ENCODE measurements at regions not wholly inside any gene's neighbourhood (a gene's known extent, or its start where the extent isn't known, plus 50 kb on each side); places are given as distances from the start of the nearest gene placed in this dataset.
"Not testable (repeated sequence)": the region's sequence is repeated elsewhere in the genome, so short reads cannot be mapped to it uniquely, and the experiment has no call there.

DNA sequence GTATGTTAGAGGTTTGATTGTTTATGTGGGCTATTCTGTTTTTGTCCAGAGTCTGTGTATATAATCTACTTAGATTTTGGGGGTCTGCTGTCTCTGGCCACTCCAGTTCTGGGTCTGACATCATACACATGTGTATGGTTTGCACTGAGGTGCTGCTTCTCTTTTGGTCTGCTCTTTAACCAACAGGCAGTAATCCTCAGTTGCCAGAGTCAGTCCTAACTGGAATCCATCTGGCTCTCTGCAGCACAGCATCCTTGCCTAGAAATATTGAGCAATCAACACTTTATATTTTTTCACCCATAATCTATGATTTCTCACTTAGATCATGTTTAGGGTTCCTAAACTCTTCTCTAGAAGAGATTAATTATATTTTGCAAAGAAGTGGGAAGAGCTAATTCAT lies 98.3 kb upstream of the SFRP2 start:
- no peaks in the 10 kb centered on the region for H3K36me3 ChIP-seq (ENCODE audit: control insufficient read depth in 1 of 2, insufficient read depth in 2 of 2, low read length in 2 of 2)
- no peak overlapping the region for H3K27ac ChIP-seq (ENCODE audit: low read depth, low read length)
- no peak overlapping the region for H3K9ac ChIP-seq (ENCODE audit: low read depth in 1 of 2, low read length in 2 of 2)
- no peak overlapping the region for H3K4me3 ChIP-seq (ENCODE audit: low read depth in 1 of 2, low read length in 2 of 2)
- H3K4me1 ChIP-seq (ENCODE audit: control insufficient read depth in 1 of 2, insufficient read depth in 2 of 2, low read length in 2 of 2): no peaks in the 10 kb centered on the region
- H3K9me3 ChIP-seq (ENCODE audit: control insufficient read depth in 1 of 2, low read length in 2 of 2): no peaks in the 10 kb centered on the region
- H3K27me3 ChIP-seq (ENCODE audit: control insufficient read depth in 1 of 2, insufficient read depth in 2 of 2, low read length in 2 of 2): no peaks in the 10 kb centered on the region

DNA sequence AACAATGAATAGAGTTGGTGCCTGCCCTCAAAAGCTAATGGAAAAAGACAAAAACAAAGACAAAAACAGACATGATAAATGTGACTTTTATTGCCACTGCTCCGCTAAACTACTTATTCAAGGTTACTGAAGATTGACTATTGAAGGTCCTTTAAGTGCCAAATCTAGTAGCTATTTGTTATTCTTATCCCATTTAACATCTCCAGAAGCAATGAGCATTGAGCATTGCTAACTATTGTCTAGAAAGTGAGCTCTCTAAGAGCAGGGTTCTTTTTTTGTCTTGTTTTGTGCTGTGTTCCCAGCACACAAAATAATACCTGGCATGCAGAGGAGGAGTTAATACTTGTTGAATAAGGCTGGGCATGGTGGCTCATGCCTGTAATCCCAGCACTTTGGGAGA lies 95.4 kb upstream of the SFRP2 start:
- Histone ChIP-seq H3K36me3 (ENCODE audit: control insufficient read depth in 1 of 2, insufficient read depth in 2 of 2, low read length in 2 of 2) (no peaks in the 10 kb centered on the region), H3K4me1 (ENCODE audit: control insufficient read depth in 1 of 2, insufficient read depth in 2 of 2, low read length in 2 of 2) (no peaks in the 10 kb centered on the region), H3K9me3 (ENCODE audit: control insufficient read depth in 1 of 2, low read length in 2 of 2) (peaks cover 7 to 12% of the 10 kb centered on the region in 2 donors), H3K27me3 (ENCODE audit: control insufficient read depth in 1 of 2, insufficient read depth in 2 of 2, low read length in 2 of 2) (no peaks in the 10 kb centered on the region), H3K4me3 (ENCODE audit: low read depth in 1 of 2, low read length in 2 of 2) (no peak overlapping the region), H3K27ac (ENCODE audit: low read depth, low read length) (no peak overlapping the region), H3K9ac (ENCODE audit: low read depth in 1 of 2, low read length in 2 of 2) (no peak overlapping the region)

DNA sequence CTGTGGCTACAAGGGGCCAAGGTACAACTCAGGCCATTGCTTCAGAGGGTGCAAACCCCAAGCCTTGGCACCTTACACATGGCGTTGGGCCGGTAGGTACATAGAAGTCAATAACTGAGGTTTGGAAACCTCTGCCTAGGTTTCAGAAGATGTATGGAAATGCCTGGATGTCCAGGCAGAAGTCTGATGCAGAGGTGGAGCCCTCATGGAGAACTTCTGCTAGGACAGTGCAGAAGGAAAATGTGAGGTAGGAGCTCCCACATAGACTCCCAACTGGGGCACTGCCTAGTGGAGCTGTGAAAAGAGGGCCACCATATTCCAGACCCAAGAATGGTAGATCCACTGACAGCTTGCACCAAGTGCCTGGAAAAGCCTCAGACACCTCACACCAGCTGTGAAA lies 92.1 kb upstream of the SFRP2 start:
- Histone ChIP-seq H3K27me3 (ENCODE audit: control insufficient read depth in 1 of 2, insufficient read depth in 2 of 2, low read length in 2 of 2) (no peaks in the 10 kb centered on the region), H3K36me3 (ENCODE audit: control insufficient read depth in 1 of 2, insufficient read depth in 2 of 2, low read length in 2 of 2) (no peaks in the 10 kb centered on the region), H3K4me1 (ENCODE audit: control insufficient read depth in 1 of 2, insufficient read depth in 2 of 2, low read length in 2 of 2) (no peaks in the 10 kb centered on the region), H3K27ac (ENCODE audit: low read depth, low read length) (no peak overlapping the region), H3K9me3 (ENCODE audit: control insufficient read depth in 1 of 2, low read length in 2 of 2) (peaks cover 7 to 12% of the 10 kb centered on the region in 2 donors), H3K4me3 (ENCODE audit: low read depth in 1 of 2, low read length in 2 of 2) (no peak overlapping the region), H3K9ac (ENCODE audit: low read depth in 1 of 2, low read length in 2 of 2) (no peak overlapping the region)

DNA sequence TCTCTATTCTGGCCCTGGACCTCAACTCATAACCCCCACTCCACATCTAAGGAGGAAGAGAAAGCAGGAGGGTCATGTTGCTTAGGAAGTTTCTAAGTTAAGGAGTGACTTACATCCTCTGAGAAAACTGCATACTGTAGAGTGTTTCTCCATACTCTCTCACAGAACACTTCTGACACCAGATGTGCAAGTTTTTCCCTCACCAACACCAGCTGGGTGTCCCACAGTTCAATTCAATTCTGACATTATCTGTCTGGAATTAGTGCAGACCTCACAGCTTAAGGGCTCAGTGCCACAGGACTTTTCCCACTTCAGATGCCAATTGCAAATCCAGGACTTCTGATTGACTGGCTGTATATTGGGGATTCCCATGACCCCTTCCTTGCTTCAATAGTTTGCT lies 89.0 kb upstream of the SFRP2 start:
- H3K9ac ChIP-seq (ENCODE audit: low read depth in 1 of 2, low read length in 2 of 2): no peak overlapping the region
- H3K27ac ChIP-seq (ENCODE audit: low read depth, low read length): no peak overlapping the region
- H3K4me1 ChIP-seq (ENCODE audit: control insufficient read depth in 1 of 2, insufficient read depth in 2 of 2, low read length in 2 of 2): no peaks in the 10 kb centered on the region
- H3K4me3 ChIP-seq (ENCODE audit: low read depth in 1 of 2, low read length in 2 of 2): no peak overlapping the region
- peaks cover 7 to 12% of the 10 kb centered on the region in 2 donors for H3K9me3 ChIP-seq (ENCODE audit: control insufficient read depth in 1 of 2, low read length in 2 of 2)
- no peaks in the 10 kb centered on the region for H3K36me3 ChIP-seq (ENCODE audit: control insufficient read depth in 1 of 2, insufficient read depth in 2 of 2, low read length in 2 of 2)
- no peaks in the 10 kb centered on the region for H3K27me3 ChIP-seq (ENCODE audit: control insufficient read depth in 1 of 2, insufficient read depth in 2 of 2, low read length in 2 of 2)

DNA sequence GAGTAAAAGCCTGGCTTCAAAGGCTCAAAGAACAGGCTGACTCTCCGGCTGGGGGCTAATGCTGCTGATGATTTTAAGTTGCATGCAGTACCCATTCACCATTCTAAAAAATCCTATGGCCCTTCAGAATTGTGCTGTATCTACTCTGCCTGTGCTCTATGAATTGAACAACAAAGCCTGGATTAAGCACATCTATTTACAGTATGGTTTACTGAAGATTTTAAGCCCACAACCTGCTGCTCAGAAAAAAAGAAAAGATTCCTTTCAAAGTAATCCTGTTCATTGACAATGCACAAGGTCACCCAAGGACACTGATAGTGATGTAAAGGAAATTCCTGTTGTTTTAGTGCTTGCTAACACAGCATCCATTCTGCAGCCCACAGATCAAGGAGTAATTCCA lies 84.9 kb upstream of the SFRP2 start:
- H3K9me3 ChIP-seq (ENCODE audit: control insufficient read depth in 1 of 2, low read length in 2 of 2): no peaks in the 10 kb centered on the region
- H3K4me3 ChIP-seq (ENCODE audit: low read depth in 1 of 2, low read length in 2 of 2): no peak overlapping the region
- H3K27ac ChIP-seq (ENCODE audit: low read depth, low read length): no peak overlapping the region
- no peaks in the 10 kb centered on the region for H3K4me1 ChIP-seq (ENCODE audit: control insufficient read depth in 1 of 2, insufficient read depth in 2 of 2, low read length in 2 of 2)
- no peaks in the 10 kb centered on the region for H3K36me3 ChIP-seq (ENCODE audit: control insufficient read depth in 1 of 2, insufficient read depth in 2 of 2, low read length in 2 of 2)
- no peaks in the 10 kb centered on the region for H3K27me3 ChIP-seq (ENCODE audit: control insufficient read depth in 1 of 2, insufficient read depth in 2 of 2, low read length in 2 of 2)
- H3K9ac ChIP-seq (ENCODE audit: low read depth in 1 of 2, low read length in 2 of 2): no peak overlapping the region

DNA sequence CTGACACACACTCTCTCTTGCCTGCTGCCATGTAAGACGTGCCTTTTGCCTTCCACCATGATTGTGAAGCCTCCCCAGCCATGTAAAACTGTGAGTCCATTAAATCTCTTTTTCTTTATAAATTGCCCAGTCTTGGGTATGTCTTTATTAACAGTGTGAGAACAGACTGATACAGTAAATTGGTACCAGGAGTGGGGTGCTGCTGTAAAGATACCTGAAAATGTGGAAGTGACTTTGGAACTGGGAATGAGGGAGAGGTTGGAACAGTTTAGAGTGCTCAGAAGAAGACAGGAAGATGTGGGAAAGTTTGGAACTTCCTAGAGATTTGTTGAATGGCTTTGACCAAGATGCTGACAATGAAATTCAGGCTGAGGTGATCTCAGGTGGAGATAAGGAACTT lies 77.9 kb upstream of the SFRP2 start:
- H3K36me3 ChIP-seq (ENCODE audit: control insufficient read depth in 1 of 2, insufficient read depth in 2 of 2, low read length in 2 of 2); H3K4me3 ChIP-seq (ENCODE audit: low read depth in 1 of 2, low read length in 2 of 2); H3K27me3 ChIP-seq (ENCODE audit: control insufficient read depth in 1 of 2, insufficient read depth in 2 of 2, low read length in 2 of 2); H3K9ac ChIP-seq (ENCODE audit: low read depth in 1 of 2, low read length in 2 of 2); H3K4me1 ChIP-seq (ENCODE audit: control insufficient read depth in 1 of 2, insufficient read depth in 2 of 2, low read length in 2 of 2); H3K27ac ChIP-seq (ENCODE audit: low read depth, low read length): not testable (repeated sequence)
- peaks cover 16 to 24% of the 10 kb centered on the region in 2 donors for H3K9me3 ChIP-seq (ENCODE audit: control insufficient read depth in 1 of 2, low read length in 2 of 2)

DNA sequence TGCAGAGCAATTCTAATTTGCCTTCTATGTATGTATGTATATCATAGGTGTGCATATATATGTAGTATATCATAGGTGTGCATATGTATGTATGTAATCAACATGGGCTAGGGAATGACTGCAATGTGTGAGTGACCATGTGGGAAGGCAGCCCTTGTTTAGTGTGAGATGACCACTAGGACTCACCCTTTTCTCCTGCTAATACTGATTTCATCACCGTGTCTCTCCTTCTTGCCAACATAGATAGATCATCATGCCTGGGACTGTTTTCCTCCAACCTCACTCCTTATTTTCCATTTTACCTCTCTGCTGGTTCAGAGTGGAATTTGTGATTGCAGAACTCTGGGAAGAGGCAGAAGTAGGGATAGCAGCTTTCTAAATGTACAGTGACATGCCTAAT lies 63.6 kb upstream of the SFRP2 start:
- H3K4me3 ChIP-seq (ENCODE audit: low read depth in 1 of 2, low read length in 2 of 2): no peak overlapping the region
- no peak overlapping the region for H3K27ac ChIP-seq (ENCODE audit: low read depth, low read length)
- no peaks in the 10 kb centered on the region for H3K4me1 ChIP-seq (ENCODE audit: control insufficient read depth in 1 of 2, insufficient read depth in 2 of 2, low read length in 2 of 2)
- no peaks in the 10 kb centered on the region for H3K27me3 ChIP-seq (ENCODE audit: control insufficient read depth in 1 of 2, insufficient read depth in 2 of 2, low read length in 2 of 2)
- no peaks in the 10 kb centered on the region for H3K36me3 ChIP-seq (ENCODE audit: control insufficient read depth in 1 of 2, insufficient read depth in 2 of 2, low read length in 2 of 2)
- no peak overlapping the region for H3K9ac ChIP-seq (ENCODE audit: low read depth in 1 of 2, low read length in 2 of 2)
- H3K9me3 ChIP-seq (ENCODE audit: control insufficient read depth in 1 of 2, low read length in 2 of 2): peaks cover 0 to 3% of the 10 kb centered on the region in 2 donors

DNA sequence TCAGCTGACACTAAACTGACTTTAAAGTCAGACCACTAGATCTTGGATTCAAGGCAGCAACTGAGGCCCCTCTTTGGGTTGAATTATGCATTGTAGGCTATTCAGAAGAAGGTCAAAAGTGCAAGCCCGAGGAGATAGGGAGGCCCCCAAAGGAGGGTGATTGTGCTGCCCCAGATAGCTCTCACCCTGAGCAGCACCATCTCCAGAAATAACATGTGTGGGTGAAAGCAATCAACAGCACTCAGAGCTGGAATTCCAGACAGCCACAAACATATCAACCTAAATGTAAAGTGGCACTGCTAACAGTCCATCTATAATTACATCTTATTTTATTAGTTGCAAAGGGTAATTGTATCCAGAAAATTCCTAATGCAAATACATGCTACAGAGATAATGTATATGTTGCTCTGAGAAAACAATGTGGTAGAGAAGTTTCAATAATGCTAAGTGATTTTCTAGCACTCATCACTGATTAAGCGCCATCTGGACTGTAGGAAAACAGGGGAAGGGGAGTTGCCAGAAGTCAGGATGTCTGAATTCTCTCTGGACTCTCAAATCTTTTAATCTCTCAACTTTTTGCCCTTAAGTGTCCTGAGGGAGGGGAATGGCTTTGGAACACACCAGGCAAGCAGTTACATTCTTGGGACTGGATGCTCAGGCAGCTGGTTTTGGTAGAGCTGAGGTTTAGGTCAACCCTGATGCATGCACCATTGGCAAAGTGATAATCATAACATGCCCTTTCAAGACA lies 61.8 kb upstream of the SFRP2 start:
- Histone ChIP-seq H3K4me1 (ENCODE audit: control insufficient read depth in 1 of 2, insufficient read depth in 2 of 2, low read length in 2 of 2) (no peaks in the 10 kb centered on the region), H3K9me3 (ENCODE audit: control insufficient read depth in 1 of 2, low read length in 2 of 2) (peaks cover 0 to 3% of the 10 kb centered on the region in 2 donors), H3K27ac (ENCODE audit: low read depth, low read length) (no peak overlapping the region), H3K36me3 (ENCODE audit: control insufficient read depth in 1 of 2, insufficient read depth in 2 of 2, low read length in 2 of 2) (no peaks in the 10 kb centered on the region), H3K4me3 (ENCODE audit: low read depth in 1 of 2, low read length in 2 of 2) (no peak overlapping the region), H3K9ac (ENCODE audit: low read depth in 1 of 2, low read length in 2 of 2) (no peak overlapping the region), H3K27me3 (ENCODE audit: control insufficient read depth in 1 of 2, insufficient read depth in 2 of 2, low read length in 2 of 2) (no peaks in the 10 kb centered on the region)

DNA sequence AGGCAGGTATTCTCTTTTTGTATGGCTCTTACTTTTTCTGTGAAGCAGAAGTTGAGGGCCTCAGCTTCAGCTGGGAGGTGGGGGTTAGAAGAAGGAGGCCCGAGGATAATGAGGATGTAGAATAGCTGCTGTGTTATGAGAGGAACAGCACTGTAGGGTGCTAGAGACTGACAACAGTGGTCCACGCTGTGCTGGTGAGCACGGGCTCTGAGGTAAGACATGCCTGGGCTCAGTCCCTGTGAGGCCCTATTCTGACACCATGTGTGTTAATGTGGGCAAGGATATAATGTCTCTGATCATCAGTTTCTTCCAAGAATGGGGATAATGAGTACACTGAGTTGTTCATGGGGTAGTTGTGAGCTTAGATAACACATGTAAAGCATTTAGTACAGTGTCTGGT lies 55.3 kb upstream of the SFRP2 start:
- Histone ChIP-seq H3K4me3 (ENCODE audit: low read depth in 1 of 2, low read length in 2 of 2) (no peak overlapping the region), H3K27me3 (ENCODE audit: control insufficient read depth in 1 of 2, insufficient read depth in 2 of 2, low read length in 2 of 2) (no peaks in the 10 kb centered on the region), H3K36me3 (ENCODE audit: control insufficient read depth in 1 of 2, insufficient read depth in 2 of 2, low read length in 2 of 2) (no peaks in the 10 kb centered on the region), H3K4me1 (ENCODE audit: control insufficient read depth in 1 of 2, insufficient read depth in 2 of 2, low read length in 2 of 2) (no peaks in the 10 kb centered on the region), H3K9ac (ENCODE audit: low read depth in 1 of 2, low read length in 2 of 2) (no peak overlapping the region), H3K9me3 (ENCODE audit: control insufficient read depth in 1 of 2, low read length in 2 of 2) (peaks cover 0 to 3% of the 10 kb centered on the region in 2 donors), H3K27ac (ENCODE audit: low read depth, low read length) (no peak overlapping the region)
